NT2/D1 (cell line): ENCODE measurements at regions not wholly inside any gene's neighbourhood (a gene's known extent, or its start where the extent isn't known, plus 50 kb on each side); places are given as distances from the start of the nearest gene placed in this dataset.

ENCODE experiments used
- SUZ12 ChIP-seq: IDR thresholded peaks from 2 replicates; pipeline ENCODE4 v1.6.1; 2011; ENCODE audit not compliant: insufficient read length, insufficient read depth; ENCODE audit errors: extremely low read depth
- YY1 ChIP-seq: IDR thresholded peaks from 2 replicates; pipeline ENCODE4 v1.6.1; 2011; ENCODE audit not compliant: insufficient read length, insufficient read depth
- ZNF274 ChIP-seq: IDR thresholded peaks from 2 replicates; pipeline ENCODE4 v1.6.1; 2011; ENCODE audit warnings: mild to moderate bottlenecking, low read depth, low read length

GRCh38 chr7:79504607-79505389 is 51.3 kb upstream of the MAGI2 start:
- TF ChIP-seq YY1 (no peak), SUZ12 (no peak), ZNF274 (no peak)
